K562 (cell line): ENCODE measurements at regions not wholly inside any gene's neighbourhood (a gene's known extent, or its start where the extent isn't known, plus 50 kb on each side); places are given as distances from the start of the nearest gene placed in this dataset.

Experiments
- ATAC-seq: fragments of 200-7000 bp; cut with Tn5 transposase; 3 replicates; pipeline ENCODE4 v1.9.1; 2020; ENCODE audit warnings: moderate library complexity
- BruUV-seq: library from RNA; stranded (reverse); fragments of 400-500 nt; replicated peaks from 2 replicates; lab custom pipeline; 2021; lab: Mats Ljungman, UMichigan
- CTCF ChIA-PET: fragments of 300-600 bp; formaldehyde crosslinking; extraction: SDS; loops from one replicate; lab custom pipeline; 2021; ENCODE audit warnings: low intra/inter-chr PET ratio; lab: Yijun Ruan, JAX
- POLR2A ChIA-PET: fragments of 300-600, 350-650 bp; sonication (Branson Sonifier 250); formaldehyde crosslinking; extraction: SDS; loops from one replicate; lab custom pipeline; 2021; ENCODE audit warnings: antibody characterized with exemption, inconsistent platforms; lab: Yijun Ruan, JAX
- DNase-seq, 4 experiments: peaks; one replicate each; pipeline versions ENCODE4 v3.0.0 to v3.0.0-alpha.2; 2011 to 2018; ENCODE audit warnings: low spot score in 3 of 4, mixed read lengths in 3 of 4; ENCODE audit errors: extremely low read depth in 1 of 4
- FAIRE-seq: peaks from 2 replicates; lab custom pipeline; 2011; peaks lifted over from hg19 to GRCh38; lab: Jason Lieb, UNC
- H2AFZ ChIP-seq: 2 replicates; pipeline ENCODE4 v1.6.0; 2011; ENCODE audit warnings: low read depth, low read length, control low read depth, inconsistent platforms
- H3K27ac ChIP-seq: fragments of 200-600 bp; 3 replicates; pipeline ENCODE4 v1.8.0; 2011; ENCODE audit warnings: low read depth, mild to moderate bottlenecking, control low read depth, inconsistent platforms, low read length, moderate library complexity, mixed read lengths; ENCODE audit errors: extremely low read depth
- H3K27me3 ChIP-seq, 2 experiments: fragments of 300-600 bp in 1 of 2; 2 replicates in 1 of 2; 3 replicates in 1 of 2; pipeline versions ENCODE4 v1.6.0 to v1.8.0; 2011; ENCODE audit warnings: inconsistent platforms in 2 of 2, low read length in 2 of 2, mild to moderate bottlenecking in 1 of 2, mixed read lengths in 1 of 2, moderate library complexity in 1 of 2; ENCODE audit not compliant: control insufficient read depth in 2 of 2, insufficient read depth in 2 of 2
- H3K36me3 ChIP-seq: fragments of 300-600 bp; 3 replicates; pipeline ENCODE4 v1.8.0; 2011; ENCODE audit warnings: mild to moderate bottlenecking, low read length, inconsistent platforms; ENCODE audit not compliant: control insufficient read depth, insufficient read depth
- H3K4me1 ChIP-seq, 2 experiments: fragments of 200-600 bp in 1 of 2; replicated peaks in 1 of 2; 2 replicates in 1 of 2; 3 replicates in 1 of 2; pipeline versions ENCODE4 v1.5.1 to v1.8.0; 2011; ENCODE audit warnings: inconsistent platforms in 2 of 2, low read length in 2 of 2, mild to moderate bottlenecking in 1 of 2, mixed read lengths in 1 of 2, moderate library complexity in 1 of 2; ENCODE audit not compliant: control insufficient read depth in 2 of 2, insufficient read depth in 2 of 2
- H3K4me2 ChIP-seq: 2 replicates; pipeline ENCODE4 v1.6.1; 2011; ENCODE audit warnings: low read length, control low read depth, inconsistent platforms, mixed read lengths; ENCODE audit not compliant: insufficient read depth
- H3K4me3 ChIP-seq: fragments of 200-600 bp; sonication (generic), shearing (Covaris generic); 2 replicates; pipeline ENCODE4 v1.5.1; 2016; ENCODE audit warnings: control low read depth, inconsistent platforms
- H3K79me2 ChIP-seq: fragments of 200-600 bp; 3 replicates; pipeline ENCODE4 v1.8.0; 2011; ENCODE audit warnings: low read length, inconsistent platforms; ENCODE audit not compliant: control insufficient read depth, insufficient read depth
- H3K9ac ChIP-seq, 2 experiments: 2 replicates each; pipeline versions ENCODE4 v1.6.0 to v1.6.1; 2011; ENCODE audit warnings: low read depth in 2 of 2, low read length in 2 of 2, control low read depth in 1 of 2, inconsistent platforms in 1 of 2, mild to moderate bottlenecking in 1 of 2, mixed read lengths in 1 of 2; ENCODE audit not compliant: insufficient read depth in 1 of 2
- H3K9me1 ChIP-seq: one replicate; pipeline ENCODE4 v1.6.0; 2011; ENCODE audit warnings: inconsistent platforms, mild to moderate bottlenecking, low read length, moderate library complexity; ENCODE audit not compliant: control insufficient read depth, insufficient read depth
- H3K9me3 ChIP-seq: replicated peaks from 2 replicates; pipeline ENCODE4 v1.5.1; 2011; ENCODE audit warnings: low read depth, low read length, inconsistent platforms; ENCODE audit not compliant: control insufficient read depth, insufficient read depth
- H4K20me1 ChIP-seq: replicated peaks from 2 replicates; pipeline ENCODE4 v1.6.1; 2011; ENCODE audit warnings: low read length, inconsistent platforms, mixed read lengths; ENCODE audit not compliant: control insufficient read depth, insufficient read depth
- AFF4 ChIP-seq: sonication (generic); formaldehyde crosslinking; IDR thresholded peaks from 2 replicates; pipeline ENCODE4 v1.8.0; 2023; ENCODE audit warnings: mild to moderate bottlenecking, missing genetic modification reagents
- HDAC2 ChIP-seq: fragments of 450-650 bp; IDR thresholded peaks from 2 replicates; pipeline ENCODE4 v1.6.1; 2016; ENCODE audit warnings: mild to moderate bottlenecking
- HNRNPLL ChIP-seq: fragments of 200-400 bp; formaldehyde crosslinking; IDR thresholded peaks from 2 replicates; pipeline ENCODE4 v1.6.1; 2017; ENCODE audit warnings: low read length, low read depth, mild to moderate bottlenecking; ENCODE audit not compliant: poor library complexity, severe bottlenecking
- HOMEZ ChIP-seq: fragments of 250-450 bp; sonication (Bioruptor Pico); IDR thresholded peaks from 2 replicates; pipeline ENCODE4 v1.4.0; 2020; ENCODE audit warnings: mild to moderate bottlenecking, moderate library complexity
- POLR2A ChIP-seq: fragments of 450-650 bp; conservative IDR thresholded peaks from 2 replicates; pipeline ENCODE4 v1.6.1; 2016
- PYGO2 ChIP-seq: fragments of 450-650 bp; IDR thresholded peaks from 2 replicates; pipeline ENCODE4 v1.6.1; 2016; ENCODE audit warnings: mild to moderate bottlenecking, missing genetic modification characterization, moderate library complexity, missing compliant biosample characterization
- TAF9B ChIP-seq: fragments of 450-650 bp; IDR thresholded peaks from 2 replicates; pipeline ENCODE4 v1.6.1; 2018; ENCODE audit warnings: mild to moderate bottlenecking; ENCODE audit not compliant: partially characterized antibody
- ZNF23 ChIP-seq: fragments of 250-450 bp; sonication (Bioruptor Pico); IDR thresholded peaks from 2 replicates; pipeline ENCODE4 v1.4.0; 2020; ENCODE audit warnings: mild to moderate bottlenecking
- ZNF644 ChIP-seq: fragments of 200-800 bp; sonication (Bioruptor generic); IDR thresholded peaks from 2 replicates; pipeline ENCODE4 v1.6.1; 2016; ENCODE audit warnings: low read depth, missing genetic modification characterization, missing compliant biosample characterization
- ZNF780A ChIP-seq: fragments of 250-450 bp; sonication (Bioruptor Pico); IDR thresholded peaks from 2 replicates; pipeline ENCODE4 v1.5.0; 2021; ENCODE audit warnings: mild to moderate bottlenecking
- in situ Hi-C: fragments of 300-500 bp; cut with MboI; formaldehyde crosslinking; loops from 4 replicates; pipeline ENCODE4 v1.15.0; 2018; ENCODE audit warnings: inconsistent platforms, mixed read lengths
- intact Hi-C: fragments of 100-400 bp; cut with micrococcal nuclease; formaldehyde crosslinking; loops from 2 replicates; pipeline ENCODE4 v1.14.2; 2022
- TF ChIP-seq, protein P1 (sequence below): fragments of 150-350 bp; IDR thresholded peaks from 2 replicates; pipeline ENCODE4 v1.6.1; 2014; ENCODE audit warnings: low read depth, mild to moderate bottlenecking, low read length, borderline replicate concordance

DNA sequence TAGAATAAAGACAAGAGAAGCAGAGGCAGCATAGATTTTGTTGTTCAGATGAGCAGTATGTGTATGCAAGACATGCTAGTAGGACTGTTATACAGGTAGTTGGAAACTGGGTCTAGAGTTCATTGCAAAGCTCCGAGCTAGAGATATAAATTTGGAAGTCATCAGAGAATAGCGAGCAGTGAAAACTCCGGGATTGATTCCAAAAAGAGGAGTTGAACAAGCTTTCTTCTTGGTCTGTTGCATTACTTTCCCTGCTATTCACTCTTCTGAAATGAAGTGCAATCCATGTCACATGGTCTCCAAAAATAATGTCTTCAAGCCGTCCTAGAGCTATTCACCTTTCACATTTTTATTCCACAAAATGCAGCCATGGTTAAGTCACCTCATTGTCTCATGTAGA is 67.9 kb upstream of the ZNF462 start (continued):
- TF ChIP-seq, protein P1, sequence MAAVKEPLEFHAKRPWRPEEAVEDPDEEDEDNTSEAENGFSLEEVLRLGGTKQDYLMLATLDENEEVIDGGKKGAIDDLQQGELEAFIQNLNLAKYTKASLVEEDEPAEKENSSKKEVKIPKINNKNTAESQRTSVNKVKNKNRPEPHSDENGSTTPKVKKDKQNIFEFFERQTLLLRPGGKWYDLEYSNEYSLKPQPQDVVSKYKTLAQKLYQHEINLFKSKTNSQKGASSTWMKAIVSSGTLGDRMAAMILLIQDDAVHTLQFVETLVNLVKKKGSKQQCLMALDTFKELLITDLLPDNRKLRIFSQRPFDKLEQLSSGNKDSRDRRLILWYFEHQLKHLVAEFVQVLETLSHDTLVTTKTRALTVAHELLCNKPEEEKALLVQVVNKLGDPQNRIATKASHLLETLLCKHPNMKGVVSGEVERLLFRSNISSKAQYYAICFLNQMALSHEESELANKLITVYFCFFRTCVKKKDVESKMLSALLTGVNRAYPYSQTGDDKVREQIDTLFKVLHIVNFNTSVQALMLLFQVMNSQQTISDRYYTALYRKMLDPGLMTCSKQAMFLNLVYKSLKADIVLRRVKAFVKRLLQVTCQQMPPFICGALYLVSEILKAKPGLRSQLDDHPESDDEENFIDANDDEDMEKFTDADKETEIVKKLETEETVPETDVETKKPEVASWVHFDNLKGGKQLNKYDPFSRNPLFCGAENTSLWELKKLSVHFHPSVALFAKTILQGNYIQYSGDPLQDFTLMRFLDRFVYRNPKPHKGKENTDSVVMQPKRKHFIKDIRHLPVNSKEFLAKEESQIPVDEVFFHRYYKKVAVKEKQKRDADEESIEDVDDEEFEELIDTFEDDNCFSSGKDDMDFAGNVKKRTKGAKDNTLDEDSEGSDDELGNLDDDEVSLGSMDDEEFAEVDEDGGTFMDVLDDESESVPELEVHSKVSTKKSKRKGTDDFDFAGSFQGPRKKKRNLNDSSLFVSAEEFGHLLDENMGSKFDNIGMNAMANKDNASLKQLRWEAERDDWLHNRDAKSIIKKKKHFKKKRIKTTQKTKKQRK: no peak
- no peak for TF ChIP-seq ZNF644

DNA sequence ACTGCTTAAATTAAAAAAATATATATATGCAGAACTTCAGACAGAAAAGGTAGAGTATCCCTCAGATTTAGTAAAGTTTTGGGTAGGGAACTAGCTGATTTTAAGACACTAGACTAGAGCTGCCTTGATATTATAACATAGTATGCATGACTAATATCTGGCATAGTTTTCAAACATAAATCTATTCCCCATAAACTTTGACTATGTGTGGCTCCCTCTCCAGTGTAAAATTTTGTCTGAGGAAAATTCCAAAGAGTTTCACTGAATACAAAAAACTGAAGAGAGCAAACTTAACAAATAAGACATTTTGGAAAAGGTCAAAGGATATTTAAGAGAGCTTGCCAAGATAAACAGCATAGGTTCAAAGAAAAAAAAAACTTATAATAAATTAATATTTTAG is 66.2 kb upstream of the ZNF462 start:
- ATAC-seq: no peak
- Histone ChIP-seq H3K9me3 (no peaks in the 10 kb centered on the region), H3K4me3 (no peak overlapping the region), H2AFZ (no peak overlapping the region), H3K4me2 (no peak overlapping the region), H3K9ac (no peak overlapping the region), H3K9me1 (no peaks in the 10 kb centered on the region), H3K27me3 (no peaks in the 10 kb centered on the region), H3K36me3 (no peaks in the 10 kb centered on the region), H3K4me1 (no peaks in the 10 kb centered on the region), H3K79me2 (no peaks in the 10 kb centered on the region), H4K20me1 (no peaks in the 10 kb centered on the region), H3K27ac (no peak overlapping the region)
- no TSS peak for BruUV-seq
- CTCF ChIA-PET: no interaction called here
- DNase-seq: no peak
- TF ChIP-seq ZNF780A (CRISPR knock-in tag) (no peak), POLR2A (no peak), HNRNPLL (no peak), AFF4 (CRISPR knock-in tag) (no peak), HDAC2 (no peak), HOMEZ (CRISPR knock-in tag) (no peak), PYGO2 (tag) (no peak), TAF9B (no peak), ZNF23 (CRISPR knock-in tag) (no peak)
- in situ Hi-C loops (no loop called here), intact Hi-C loops (no loop called here)
- POLR2A ChIA-PET: no interaction called here
- FAIRE-seq: no peak
